Activated CD4-positive, alpha-beta T cell treated with anti-CD3 and anti-CD28 coated beads, Interleukin-2, Interleukin-4, amounts not matched to agents 100 ng/mL and 50 ng/mL, durations not matched to agents 16 hours and 8 hours (primary cell): ENCODE measurements at regions not wholly inside any gene's neighbourhood (a gene's known extent, or its start where the extent isn't known, plus 50 kb on each side); places are given as distances from the start of the nearest gene placed in this dataset.

Experiments
- DNase-seq: peaks from one replicate; pipeline ENCODE4 v3.0.0-alpha.2; 2020; ENCODE audit warnings: low spot score

- DNase-seq = no peak
Measured at GRCh38 chr10:78299851-78300468, 266.3 kb downstream of the RPS24 start.

- no peak for DNase-seq
Measured at GRCh38 chr10:78300526-78300925, 266.9 kb downstream of the RPS24 start.

- no peak for DNase-seq
Measured at GRCh38 chr10:78301481-78301880, 267.8 kb downstream of the RPS24 start.

DNA sequence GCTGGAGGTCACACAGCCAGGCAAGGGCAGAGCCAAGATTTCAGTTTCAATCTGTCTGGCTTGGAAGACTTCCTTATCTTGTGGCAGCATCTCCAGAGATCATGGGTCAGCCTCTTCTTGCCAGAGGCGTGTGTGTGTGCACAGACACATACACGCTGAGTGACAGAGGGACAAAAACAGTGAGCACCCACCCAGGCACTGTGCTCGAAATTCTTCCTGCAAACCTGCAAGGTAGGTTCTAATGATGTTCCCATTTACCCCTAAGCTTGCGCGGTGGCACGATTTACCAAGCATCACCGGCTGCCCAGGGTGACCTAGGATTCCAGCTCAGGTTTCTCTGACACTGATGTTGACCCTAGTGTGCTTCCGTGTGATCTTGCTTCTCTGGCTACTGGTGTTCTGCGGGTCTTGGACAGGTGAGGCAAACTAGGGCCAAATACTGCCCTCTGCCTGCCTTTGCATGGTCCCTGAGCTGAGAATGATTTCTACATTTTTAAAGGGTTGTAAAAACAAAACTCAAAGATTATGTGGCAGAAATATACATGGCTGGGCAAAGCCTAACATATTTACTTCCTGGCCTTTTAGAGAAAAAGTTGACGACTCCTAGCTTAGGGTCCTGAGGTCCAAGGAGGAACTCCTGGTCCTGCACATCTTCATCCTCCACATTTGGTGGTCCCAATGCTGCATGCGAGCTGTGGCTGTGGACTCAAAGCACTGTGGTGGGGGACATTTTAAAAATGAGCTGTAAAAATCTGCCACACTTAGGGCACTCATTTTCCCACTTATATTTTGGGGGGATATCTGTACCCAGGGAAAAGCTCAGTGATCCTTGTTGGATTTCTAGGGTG lies 268.5 kb downstream of the RPS24 start:
- no peak for DNase-seq

DNA sequence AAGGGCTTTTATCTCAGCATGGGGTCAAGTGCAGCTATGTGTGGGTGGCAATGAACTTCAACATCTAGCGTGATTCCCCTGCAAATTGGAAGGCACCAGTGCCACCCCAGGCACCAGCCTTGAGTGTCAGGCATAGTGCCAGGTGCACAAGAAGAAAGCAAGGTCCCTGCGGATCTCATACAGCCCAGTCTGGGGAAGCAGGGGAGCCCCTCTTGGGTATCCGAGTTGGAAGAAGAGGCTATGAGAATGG lies 269.0 kb downstream of the RPS24 start:
- no peak for DNase-seq

DNA sequence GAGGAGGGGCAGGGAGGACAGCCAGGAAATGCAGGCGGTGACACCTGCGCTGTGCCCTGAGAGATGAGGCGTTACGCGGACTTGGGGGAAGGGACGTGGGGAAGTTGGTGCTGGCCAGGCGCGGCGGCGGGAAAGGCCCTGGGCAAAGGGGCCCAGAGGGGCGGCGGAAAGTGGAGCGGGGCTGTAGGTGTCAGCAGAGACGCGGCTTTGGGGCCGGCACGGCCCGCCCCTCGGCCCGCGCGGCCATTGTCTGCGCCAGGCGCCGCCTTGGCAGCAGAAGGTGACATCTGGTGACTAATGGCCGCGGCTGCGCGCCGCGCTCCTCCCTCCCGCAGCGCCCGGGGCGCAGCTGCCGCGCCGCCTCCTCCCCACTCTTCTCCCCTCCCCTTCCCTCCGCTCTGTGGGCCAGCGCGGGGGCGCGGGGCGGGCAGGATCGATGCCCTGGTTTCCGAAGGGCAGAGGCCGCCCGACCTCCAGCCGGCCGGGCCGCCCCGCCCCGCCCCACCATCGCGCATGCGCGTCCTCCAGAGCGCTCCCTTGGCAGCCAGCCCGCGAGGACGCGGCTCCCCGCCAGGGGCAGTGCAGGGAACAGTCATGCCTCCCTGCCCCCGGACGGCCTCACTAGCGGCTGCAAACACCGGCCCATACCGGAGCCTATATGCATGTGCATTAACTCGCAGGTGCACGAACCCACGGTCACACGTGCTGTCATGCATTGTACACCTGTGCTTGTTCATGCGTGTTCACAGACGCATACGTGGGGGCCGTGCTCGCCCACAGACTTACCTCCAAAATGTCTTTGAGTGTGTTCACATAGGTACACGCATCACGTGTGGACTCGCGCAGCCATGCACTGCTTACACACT lies 269.6 kb downstream of the RPS24 start:
- DNase-seq = peak; percentile 96

DNA sequence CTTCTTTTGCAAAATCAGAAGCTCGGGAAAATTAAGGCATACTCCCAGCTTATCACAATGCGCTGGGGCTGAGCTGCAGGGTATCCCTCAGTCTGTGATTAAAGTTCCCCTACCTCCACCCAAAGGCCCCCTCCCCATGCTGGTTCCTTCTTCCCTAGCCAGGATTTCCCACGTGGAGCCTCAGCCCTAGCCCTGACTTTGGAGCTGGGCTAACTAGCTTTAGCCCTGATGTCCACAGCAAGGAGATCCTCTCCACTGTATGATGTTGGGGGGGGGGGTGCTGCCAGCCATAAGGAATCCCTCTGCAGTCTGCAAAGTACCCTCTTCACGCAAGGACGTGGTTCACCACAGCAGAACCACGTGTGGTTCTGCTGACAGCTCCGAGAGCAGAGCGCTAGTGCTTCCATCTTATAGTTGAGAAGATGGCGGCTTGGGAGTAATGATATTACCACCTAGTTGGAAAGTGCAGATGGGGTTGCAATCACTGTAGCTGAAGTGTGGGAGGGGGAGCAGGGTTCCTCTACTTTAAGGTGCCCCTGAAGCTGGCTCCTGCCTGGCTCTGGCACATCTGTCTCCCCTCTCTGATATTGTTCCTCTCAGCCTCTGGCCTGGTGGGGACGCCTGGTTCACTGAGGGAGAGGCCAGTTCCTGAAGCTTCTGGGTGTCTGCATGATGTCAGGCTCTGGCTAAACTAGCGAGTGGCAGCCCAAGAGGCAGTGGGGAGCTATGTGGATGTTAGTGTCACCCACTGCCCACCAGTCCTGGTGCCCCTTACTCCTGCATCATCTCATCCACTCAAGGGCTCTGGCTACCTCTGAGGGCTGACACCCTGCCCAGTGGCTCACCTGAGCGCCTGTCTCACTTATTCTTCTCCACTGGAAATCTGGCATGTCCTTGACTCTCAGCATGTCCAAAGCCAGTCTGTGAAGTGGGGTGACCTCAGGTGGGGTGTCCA lies 270.7 kb downstream of the RPS24 start:
- no peak for DNase-seq

- DNase-seq = no peak
Measured at GRCh38 chr10:78305311-78305710, 271.6 kb downstream of the RPS24 start.

GRCh38 chr10:78306358-78306757 lies 272.7 kb downstream of the RPS24 start:
- DNase-seq = no peak

DNA sequence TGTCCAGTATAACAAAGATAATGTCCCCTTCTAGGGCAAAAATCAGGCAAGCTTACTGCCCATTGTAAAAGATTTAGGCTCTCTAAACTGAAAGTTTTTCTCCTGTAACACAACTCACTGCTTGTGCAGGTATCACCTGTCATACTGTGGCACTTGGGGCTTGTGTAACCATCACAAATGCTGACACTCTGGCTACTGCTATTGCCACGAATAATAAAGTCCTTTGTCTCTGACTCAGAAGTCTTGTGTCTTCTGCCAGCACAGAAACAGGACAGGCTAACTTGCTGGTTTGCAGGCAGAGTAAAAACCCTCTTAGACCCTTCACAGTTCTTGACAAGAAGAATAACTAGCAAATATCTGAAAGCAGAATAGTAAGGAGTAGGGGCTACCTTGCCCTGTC lies 273.9 kb downstream of the RPS24 start:
- DNase-seq = no peak

DNA sequence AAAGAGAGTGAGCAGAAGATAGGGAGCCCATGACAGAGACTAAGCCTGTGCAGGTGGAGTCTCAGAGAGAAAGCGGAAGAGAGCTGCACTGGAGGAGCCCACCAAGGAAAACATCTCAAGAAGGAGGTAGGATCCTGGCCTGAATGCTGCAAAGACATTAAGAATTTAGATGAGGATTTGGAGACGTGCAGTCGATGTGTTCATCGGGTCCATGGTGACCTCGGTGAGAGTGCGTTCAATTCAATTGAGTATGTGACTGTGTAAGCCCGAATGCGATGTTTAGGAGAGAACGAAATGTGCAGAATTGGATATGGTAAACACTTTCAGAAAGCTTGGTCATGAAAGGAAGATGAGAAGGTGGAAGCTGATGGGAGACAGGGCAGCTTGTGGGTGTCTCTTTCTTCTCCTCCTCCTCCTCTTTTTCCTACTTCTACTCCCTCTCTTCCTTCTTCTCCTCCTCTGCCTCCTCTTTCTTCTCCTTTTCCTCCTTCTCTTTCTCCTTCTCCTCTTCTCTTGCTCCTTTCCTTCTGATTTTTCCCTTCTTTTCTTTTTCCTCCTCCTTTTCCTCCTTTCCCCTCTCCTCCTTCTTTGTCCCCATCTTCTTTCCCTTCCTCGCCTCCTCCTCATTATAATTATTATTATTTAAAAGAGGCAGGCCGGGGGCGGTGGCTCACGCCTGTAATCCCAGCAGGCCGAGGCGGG lies 276.0 kb downstream of the RPS24 start:
- DNase-seq = no peak

GRCh38 chr10:78310481-78311080 lies 276.9 kb downstream of the RPS24 start:
- no peak for DNase-seq

DNA sequence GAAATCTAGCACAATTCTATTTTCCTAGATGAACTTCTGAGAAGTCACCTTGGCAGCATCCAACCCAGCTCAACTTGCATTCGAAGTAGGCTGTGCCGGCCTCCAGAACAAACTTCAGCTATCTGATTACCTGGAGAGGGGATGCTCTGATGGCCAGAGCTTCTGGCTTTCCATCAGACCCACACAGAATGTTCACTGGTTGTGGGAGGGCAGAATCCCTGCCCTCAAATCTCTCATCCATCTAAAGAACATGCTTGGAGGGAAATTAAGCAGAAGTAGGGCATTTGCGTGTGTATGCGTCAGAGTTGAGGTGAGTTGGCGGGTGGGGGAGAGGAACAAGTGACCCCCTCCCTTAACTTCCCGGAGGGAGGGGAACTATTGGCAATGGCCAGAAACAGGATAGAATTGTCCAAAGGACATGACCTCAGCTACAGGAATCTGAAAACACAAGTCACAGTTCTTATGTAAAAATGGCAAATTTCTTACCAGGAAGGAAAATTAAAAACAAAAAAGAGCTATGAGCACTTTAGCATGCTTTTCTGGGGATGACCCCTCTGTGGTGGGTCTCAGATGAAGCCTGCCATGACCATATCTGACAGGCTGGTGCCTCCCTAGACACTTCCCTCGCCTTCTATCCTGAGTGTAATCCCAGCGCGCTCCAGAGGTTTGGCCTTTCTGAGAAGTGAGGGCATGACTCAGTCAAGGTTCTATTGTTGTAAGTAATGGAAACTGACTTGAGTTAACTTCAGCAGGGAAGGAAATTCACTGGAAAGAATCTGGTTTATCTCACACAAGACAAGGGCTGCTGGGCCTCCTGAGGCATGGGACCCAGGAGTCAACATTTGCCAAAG lies 278.8 kb downstream of the RPS24 start:
- DNase-seq = no peak

DNA sequence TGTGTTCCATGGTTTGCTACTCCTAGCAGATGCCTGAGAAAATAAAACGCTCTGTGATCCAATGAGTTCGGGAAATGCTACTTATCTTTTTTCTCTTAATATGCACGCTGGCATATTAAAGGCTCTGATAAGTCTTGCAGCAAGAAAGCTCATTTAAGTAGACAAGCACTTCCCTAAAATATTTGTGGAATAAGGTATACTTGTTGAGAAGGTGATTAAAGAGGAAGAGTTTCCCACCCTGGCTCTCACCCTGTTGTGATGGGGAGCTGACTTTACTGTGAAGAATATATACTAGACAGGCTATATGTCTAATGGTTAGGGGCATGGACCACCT lies 279.4 kb downstream of the RPS24 start:
- no peak for DNase-seq

DNA sequence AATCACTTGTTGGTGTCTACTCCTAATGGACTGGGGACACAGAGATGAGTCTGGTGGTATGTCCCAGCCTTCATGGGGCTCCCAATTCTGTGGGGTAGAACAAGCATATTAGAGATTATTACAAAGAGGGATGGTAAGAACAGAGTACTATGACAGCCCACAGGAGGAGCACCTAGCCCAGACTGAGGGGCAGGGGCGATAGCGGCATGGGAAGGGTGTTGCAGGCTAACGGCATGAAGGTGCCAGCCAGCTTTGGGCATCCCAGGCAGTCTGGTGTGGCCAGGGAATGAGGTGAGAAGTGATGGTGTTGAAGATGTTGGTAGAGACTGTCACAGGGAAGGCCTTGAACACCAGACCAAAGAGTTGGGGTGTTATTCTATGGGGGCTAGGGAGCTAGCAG lies 280.0 kb downstream of the RPS24 start:
- DNase-seq = no peak

GRCh38 chr10:78314651-78315050 lies 281.0 kb downstream of the RPS24 start:
- DNase-seq = no peak

GRCh38 chr10:78316451-78316931 lies 282.8 kb downstream of the RPS24 start:
- DNase-seq = no peak

GRCh38 chr10:78318305-78318704 lies 284.6 kb downstream of the RPS24 start:
- no peak for DNase-seq

DNA sequence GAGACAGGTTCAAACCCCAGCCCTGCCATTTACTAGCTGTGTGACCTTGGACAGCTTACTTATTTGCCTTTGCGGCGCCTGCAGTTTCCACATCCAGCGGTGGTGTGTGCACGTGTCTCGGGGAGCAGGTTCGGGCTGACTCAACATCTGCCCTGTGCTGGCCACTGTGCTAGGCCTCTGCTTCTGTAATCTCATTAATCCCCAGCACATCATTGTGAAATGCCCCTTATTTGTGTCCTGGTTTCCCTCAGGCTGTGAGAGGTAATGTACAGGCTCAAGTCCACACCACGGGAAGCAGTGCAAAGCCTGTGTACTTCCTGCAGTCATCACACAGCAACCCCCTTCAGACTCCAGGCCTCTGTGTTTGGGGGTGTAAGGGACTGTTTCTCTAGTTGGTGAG lies 285.7 kb downstream of the RPS24 start:
- DNase-seq = no peak

GRCh38 chr10:78319841-78320240 lies 286.2 kb downstream of the RPS24 start:
- DNase-seq = no peak
